OCI-LY1 (cell line): ENCODE measurements at regions not wholly inside any gene's neighbourhood (a gene's known extent, or its start where the extent isn't known, plus 50 kb on each side); places are given as distances from the start of the nearest gene placed in this dataset.

Source experiments
- H2AFZ ChIP-seq: fragments of 200-600 bp; sonication (generic), shearing (Covaris generic); 2 replicates; pipeline ENCODE4 v1.6.0; 2014; ENCODE audit warnings: antibody characterized with exemption, mild to moderate bottlenecking, low read length
- H3F3A ChIP-seq: fragments of 200-600 bp; sonication (generic), shearing (Covaris generic); 2 replicates; pipeline ENCODE4 v1.6.0; 2014; ENCODE audit warnings: mild to moderate bottlenecking, antibody characterized with exemption, low read length, moderate library complexity; ENCODE audit not compliant: insufficient read depth
- H3K27ac ChIP-seq: fragments of 200-600 bp; sonication (generic); 2 replicates; pipeline ENCODE4 v1.5.1; 2014; ENCODE audit warnings: low read length, mixed run types, mild to moderate bottlenecking, low read depth; ENCODE audit not compliant: poor library complexity, severe bottlenecking
- H3K27me3 ChIP-seq: fragments of 200-600 bp; sonication (generic); 2 replicates; pipeline ENCODE4 v1.6.0; 2014; ENCODE audit warnings: antibody characterized with exemption, mild to moderate bottlenecking, low read length, moderate library complexity; ENCODE audit not compliant: insufficient read depth
- H3K36me3 ChIP-seq: fragments of 200-600 bp; sonication (generic); 2 replicates; pipeline ENCODE4 v1.6.1; 2014; ENCODE audit warnings: mild to moderate bottlenecking, antibody characterized with exemption, low read length, moderate library complexity, mixed read lengths; ENCODE audit not compliant: insufficient read depth
- H3K4me1 ChIP-seq: fragments of 200-600 bp; sonication (generic); 2 replicates; pipeline ENCODE4 v1.5.1; 2014; ENCODE audit warnings: mild to moderate bottlenecking, low read length, moderate library complexity; ENCODE audit not compliant: insufficient read depth, severe bottlenecking
- H3K4me2 ChIP-seq: fragments of 200-600 bp; sonication (generic), shearing (Covaris generic); 2 replicates; pipeline ENCODE4 v1.6.1; 2014; ENCODE audit warnings: low read length
- H3K4me3 ChIP-seq: fragments of 200-600 bp; sonication (generic); 2 replicates; pipeline ENCODE4 v1.5.1; 2014; ENCODE audit warnings: low read length, low read depth, mild to moderate bottlenecking, mixed read lengths; ENCODE audit not compliant: poor library complexity, severe bottlenecking
- H3K79me2 ChIP-seq: fragments of 200-600 bp; shearing (Covaris generic); 2 replicates; pipeline ENCODE4 v1.6.1; 2016; ENCODE audit warnings: mixed run types, low read length, mixed read lengths; ENCODE audit not compliant: insufficient read depth
- H3K9ac ChIP-seq: fragments of 200-600 bp; sonication (generic), shearing (Covaris generic); 2 replicates; pipeline ENCODE4 v1.6.1; 2014; ENCODE audit warnings: mild to moderate bottlenecking, low read length, mixed read lengths
- H3K9me2 ChIP-seq: fragments of 200-600 bp; sonication (generic), shearing (Covaris generic); 2 replicates; pipeline ENCODE4 v1.6.1; 2014; ENCODE audit warnings: low read depth, mild to moderate bottlenecking, low read length, mixed read lengths
- H3K9me3 ChIP-seq: fragments of 200-600 bp; shearing (Covaris generic); 2 replicates; pipeline ENCODE4 v1.6.1; 2014; ENCODE audit warnings: low read length, mixed read lengths
- H4K20me1 ChIP-seq: fragments of 200-600 bp; sonication (generic), shearing (Covaris generic); 2 replicates; pipeline ENCODE4 v1.6.0; 2016; ENCODE audit warnings: mild to moderate bottlenecking, low read length; ENCODE audit not compliant: insufficient read depth
- EZH2 ChIP-seq: fragments of 200-600 bp; sonication (generic), shearing (Covaris generic); IDR thresholded peaks from 2 replicates; pipeline ENCODE4 v1.8.0; 2017; ENCODE audit warnings: borderline replicate concordance, mixed run types, mild to moderate bottlenecking, antibody characterized with exemption, low read length, moderate library complexity, mixed read lengths
- TF ChIP-seq, protein P1 (sequence below): fragments of 200-600 bp; sonication (generic), shearing (Covaris generic); IDR thresholded peaks from 2 replicates; pipeline ENCODE4 v1.5.1; 2017; ENCODE audit warnings: mild to moderate bottlenecking, antibody characterized with exemption, low read length, moderate library complexity, mixed read lengths

DNA sequence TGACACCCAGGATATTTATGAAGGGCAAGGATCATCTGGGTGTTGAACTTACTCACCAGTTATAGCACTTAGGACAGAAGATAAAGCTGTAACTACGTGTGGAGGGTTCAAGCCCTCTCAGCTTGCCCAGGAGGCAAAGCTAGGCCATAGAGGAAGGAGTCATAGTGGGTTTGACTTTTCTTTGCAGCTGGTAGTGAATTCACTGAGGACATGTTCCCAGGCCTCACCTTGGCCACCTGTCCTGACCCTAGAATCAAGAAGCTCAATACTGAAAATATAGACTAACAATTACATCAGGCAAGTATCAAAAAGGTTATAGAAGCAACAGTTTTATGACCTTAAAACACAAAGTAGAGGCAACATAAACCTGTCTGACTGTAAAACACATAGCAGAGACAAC lies 1207.7 kb downstream of the SLITRK1 start:
- H3K9me3 ChIP-seq: no peaks in the 10 kb centered on the region
- H3K4me2 ChIP-seq: no peak overlapping the region
- no peaks in the 10 kb centered on the region for H4K20me1 ChIP-seq
- H3K4me1 ChIP-seq: no peaks in the 10 kb centered on the region
- no peak overlapping the region for H3K4me3 ChIP-seq
- H3K9ac ChIP-seq: no peak overlapping the region
- H2AFZ ChIP-seq: no peak overlapping the region
- no peaks in the 10 kb centered on the region for H3K36me3 ChIP-seq
- no peak for TF ChIP-seq EZH2
- TF ChIP-seq, protein P1, sequence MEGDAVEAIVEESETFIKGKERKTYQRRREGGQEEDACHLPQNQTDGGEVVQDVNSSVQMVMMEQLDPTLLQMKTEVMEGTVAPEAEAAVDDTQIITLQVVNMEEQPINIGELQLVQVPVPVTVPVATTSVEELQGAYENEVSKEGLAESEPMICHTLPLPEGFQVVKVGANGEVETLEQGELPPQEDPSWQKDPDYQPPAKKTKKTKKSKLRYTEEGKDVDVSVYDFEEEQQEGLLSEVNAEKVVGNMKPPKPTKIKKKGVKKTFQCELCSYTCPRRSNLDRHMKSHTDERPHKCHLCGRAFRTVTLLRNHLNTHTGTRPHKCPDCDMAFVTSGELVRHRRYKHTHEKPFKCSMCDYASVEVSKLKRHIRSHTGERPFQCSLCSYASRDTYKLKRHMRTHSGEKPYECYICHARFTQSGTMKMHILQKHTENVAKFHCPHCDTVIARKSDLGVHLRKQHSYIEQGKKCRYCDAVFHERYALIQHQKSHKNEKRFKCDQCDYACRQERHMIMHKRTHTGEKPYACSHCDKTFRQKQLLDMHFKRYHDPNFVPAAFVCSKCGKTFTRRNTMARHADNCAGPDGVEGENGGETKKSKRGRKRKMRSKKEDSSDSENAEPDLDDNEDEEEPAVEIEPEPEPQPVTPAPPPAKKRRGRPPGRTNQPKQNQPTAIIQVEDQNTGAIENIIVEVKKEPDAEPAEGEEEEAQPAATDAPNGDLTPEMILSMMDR: no peak
- H3F3A ChIP-seq: no peaks in the 10 kb centered on the region
- H3K79me2 ChIP-seq: no peaks in the 10 kb centered on the region
- no peaks in the 10 kb centered on the region for H3K27me3 ChIP-seq
- no peaks in the 10 kb centered on the region for H3K9me2 ChIP-seq
- H3K27ac ChIP-seq: no peak overlapping the region

DNA sequence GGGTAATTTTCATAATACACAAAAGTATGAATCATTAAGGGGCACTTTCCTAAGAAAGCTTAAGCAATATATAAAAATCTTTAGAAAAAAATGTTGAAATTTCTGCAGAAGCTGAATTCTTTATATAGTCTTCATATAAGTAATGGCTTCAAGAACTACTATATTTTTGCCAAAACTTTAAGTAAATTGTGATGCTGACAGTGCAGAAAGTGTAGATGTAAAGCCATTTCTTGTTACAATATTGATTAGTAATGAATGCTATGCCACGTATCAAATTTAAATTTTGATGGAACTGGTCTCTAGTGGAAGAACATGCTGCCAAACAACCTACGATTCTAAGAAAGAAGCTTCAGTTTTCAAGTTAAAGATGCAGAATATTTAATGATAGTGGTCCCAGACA lies 1210.0 kb downstream of the SLITRK1 start:
- Histone ChIP-seq H3K4me1 (no peaks in the 10 kb centered on the region), H4K20me1 (no peaks in the 10 kb centered on the region), H3K9me3 (no peaks in the 10 kb centered on the region), H3F3A (no peaks in the 10 kb centered on the region), H3K79me2 (no peaks in the 10 kb centered on the region), H3K27me3 (no peaks in the 10 kb centered on the region), H3K36me3 (no peaks in the 10 kb centered on the region), H3K9me2 (no peaks in the 10 kb centered on the region), H3K9ac (no peak overlapping the region), H3K27ac (no peak overlapping the region), H3K4me3 (no peak overlapping the region), H2AFZ (no peak overlapping the region), H3K4me2 (no peak overlapping the region)
- TF ChIP-seq, protein P1: no peak
- no peak for TF ChIP-seq EZH2

DNA sequence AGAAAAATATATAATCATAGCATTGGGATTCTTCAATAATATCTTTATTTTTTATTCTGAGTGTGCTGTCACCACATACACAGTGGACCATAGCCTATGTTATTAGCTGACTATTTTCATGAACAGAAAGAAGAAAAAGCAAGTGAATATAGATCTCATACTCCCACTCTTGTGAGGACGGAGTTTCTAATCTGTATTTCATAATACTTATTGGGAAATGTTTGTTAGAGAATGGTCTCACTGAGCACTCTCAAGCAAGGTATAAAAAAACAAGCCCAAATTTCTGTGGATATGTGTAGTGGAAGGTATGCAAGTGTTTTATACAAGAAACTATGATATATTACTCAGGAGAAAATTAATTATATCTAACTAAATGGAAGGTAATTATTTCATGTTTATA lies 1218.1 kb downstream of the SLITRK1 start:
- Histone ChIP-seq H3K4me1 (no peaks in the 10 kb centered on the region), H2AFZ (no peak overlapping the region), H3K79me2 (no peaks in the 10 kb centered on the region), H3K4me3 (no peak overlapping the region), H3K27me3 (no peaks in the 10 kb centered on the region), H3K9ac (no peak overlapping the region), H3K36me3 (no peaks in the 10 kb centered on the region), H4K20me1 (no peaks in the 10 kb centered on the region), H3F3A (no peaks in the 10 kb centered on the region), H3K27ac (no peak overlapping the region), H3K9me2 (no peaks in the 10 kb centered on the region), H3K4me2 (no peak overlapping the region), H3K9me3 (no peaks in the 10 kb centered on the region)
- TF ChIP-seq, protein P1: no peak
- TF ChIP-seq EZH2: no peak
